ENCODE measurements at regions not wholly inside any gene's neighbourhood (a gene's known extent, or its start where the extent isn't known, plus 50 kb on each side); places are given as distances from the start of the nearest gene placed in this dataset.

- no peak overlapping the region for H3K4me3 ChIP-seq
- no peak overlapping the region for H3K27ac ChIP-seq
- no peaks in the 10 kb centered on the region for H3K36me3 ChIP-seq (ENCODE audit: insufficient read depth in 1 of 2, low read depth in 1 of 2)
- ATAC-seq (no peak), DNase-seq (no peak)
- intact Hi-C loops (cut with DNase I): no loop called here
- no peak for TF ChIP-seq CTCF (IDR thresholded peaks at IDR 0.05)
- H3K4me1 ChIP-seq: no peaks in the 10 kb centered on the region
- no peaks in the 10 kb centered on the region for H3K9me3 ChIP-seq
- no peaks in the 10 kb centered on the region for H3K27me3 ChIP-seq (ENCODE audit: insufficient read depth in 3 of 3, low read length in 2 of 3)
- 45 to 52% (median 50%) methylated on average over 3 of the region's 3 CpGs for WGBS, 3 donors
Observed at GRCh38 chr18:60197671-60198462, 174.7 kb downstream of the MC4R start.

DNA sequence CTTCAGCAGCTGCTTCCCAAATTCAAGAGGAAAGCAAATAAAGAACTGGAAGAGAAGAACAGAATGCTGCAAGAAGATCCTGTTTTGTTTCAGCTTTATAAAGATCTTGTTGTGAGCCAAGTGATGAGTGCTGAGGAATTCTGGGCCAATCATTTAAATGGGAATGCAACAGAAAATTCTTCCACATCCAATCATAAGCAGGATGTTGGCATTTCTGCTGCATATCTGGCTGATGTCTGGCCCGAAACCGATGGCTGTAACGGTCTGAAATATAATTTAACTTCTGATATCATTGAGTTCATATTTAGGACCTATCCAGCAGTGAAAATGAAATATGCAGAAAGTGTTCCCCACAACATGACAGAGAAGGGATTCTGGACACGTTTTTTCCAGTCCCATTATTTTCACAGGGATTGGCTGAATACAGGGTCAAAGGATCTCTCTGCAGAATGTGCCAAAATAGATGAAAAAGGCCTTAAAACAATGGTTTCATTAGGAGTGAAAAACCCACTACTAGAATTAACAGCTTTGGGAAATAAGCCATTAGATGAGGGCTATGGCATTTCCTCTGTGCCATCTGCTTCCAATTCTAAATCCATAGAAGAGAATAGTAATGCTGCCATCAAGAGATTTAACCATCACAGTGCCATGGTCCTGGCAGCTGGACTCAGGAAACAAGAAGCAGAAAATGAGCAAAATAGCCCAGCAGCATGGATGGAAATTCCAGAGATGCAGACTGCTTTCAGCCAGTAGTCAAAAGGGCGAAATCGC lies 175.6 kb downstream of the MC4R start:
- 26 to 35% (median 31%) methylated on average over 6 of the region's 6 CpGs for WGBS, 3 donors
- DNase-seq: no peak
- Histone ChIP-seq H3K27me3 (ENCODE audit: insufficient read depth in 3 of 3, low read length in 2 of 3) (no peaks in the 10 kb centered on the region), H3K9me3 (no peaks in the 10 kb centered on the region), H3K4me1 (no peaks in the 10 kb centered on the region), H3K36me3 (ENCODE audit: insufficient read depth in 1 of 2, low read depth in 1 of 2) (no peaks in the 10 kb centered on the region), H3K27ac (no peak overlapping the region), H3K4me3 (no peak overlapping the region)
- no peak for TF ChIP-seq CTCF (IDR thresholded peaks at IDR 0.05)
- intact Hi-C loops (cut with DNase I): no loop called here
- no peak for ATAC-seq

- ATAC-seq: no peak
- WGBS, 3 donors: 22 to 45% (median 36%) methylated on average over 1 of the region's 1 CpG
- intact Hi-C loops (cut with DNase I): no loop called here
Observed at GRCh38 chr18:60193780-60194179, 178.8 kb downstream of the MC4R start.

GRCh38 chr18:60191926-60192325 lies 180.6 kb downstream of the MC4R start:
- Histone ChIP-seq H3K36me3 (ENCODE audit: insufficient read depth in 1 of 2, low read depth in 1 of 2) (no peaks in the 10 kb centered on the region), H3K27me3 (ENCODE audit: insufficient read depth in 3 of 3, low read length in 2 of 3) (no peaks in the 10 kb centered on the region), H3K27ac (no peak overlapping the region), H3K4me1 (no peaks in the 10 kb centered on the region), H3K4me3 (no peak overlapping the region), H3K9me3 (no peaks in the 10 kb centered on the region)
- no peak for TF ChIP-seq CTCF (IDR thresholded peaks at IDR 0.05)
- whole genome bisulfite sequencing, 3 donors: 43 to 61% (median 53%) methylated on average over 3 of the region's 3 CpGs
- ATAC-seq: no peak
- DNase-seq: no peak
- intact Hi-C loops (cut with DNase I): no loop called here

More at GRCh38 chr18:60193780-60194179, 178.8 kb downstream of the MC4R start:
- Histone ChIP-seq H3K4me3 (no peak overlapping the region), H3K27ac (no peak overlapping the region), H3K27me3 (ENCODE audit: insufficient read depth in 3 of 3, low read length in 2 of 3) (no peaks in the 10 kb centered on the region), H3K36me3 (ENCODE audit: insufficient read depth in 1 of 2, low read depth in 1 of 2) (no peaks in the 10 kb centered on the region), H3K9me3 (no peaks in the 10 kb centered on the region), H3K4me1 (no peaks in the 10 kb centered on the region)
- TF ChIP-seq CTCF (IDR thresholded peaks at IDR 0.05): no peak
- no peak for DNase-seq

Data from psoas muscle (tissue), 7 donors.